Hepatocyte (in vitro differentiated cells): ENCODE measurements at regions not wholly inside any gene's neighbourhood (a gene's known extent, or its start where the extent isn't known, plus 50 kb on each side); places are given as distances from the start of the nearest gene placed in this dataset.

Experiments used
- DNase-seq: peaks from one replicate; pipeline ENCODE4 v3.0.0-alpha.2; 2016; ENCODE audit warnings: low spot score
- H2AFZ ChIP-seq: fragments of 200-600 bp; sonication (generic); 2 replicates; pipeline ENCODE4 v1.6.0; 2016; ENCODE audit warnings: antibody characterized with exemption, mild to moderate bottlenecking
- H3K27ac ChIP-seq: fragments of 200-600 bp; sonication (generic); 2 replicates; pipeline ENCODE4 v1.5.1; 2016; ENCODE audit warnings: mild to moderate bottlenecking
- H3K27me3 ChIP-seq: fragments of 200-600 bp; sonication (generic); 2 replicates; pipeline ENCODE4 v1.6.1; 2016
- H3K36me3 ChIP-seq: fragments of 200-600 bp; sonication (generic); replicated peaks from 2 replicates; pipeline ENCODE4 v1.5.1; 2016; ENCODE audit warnings: low read depth; ENCODE audit not compliant: insufficient read depth
- H3K4me1 ChIP-seq: fragments of 200-600 bp; sonication (generic); 2 replicates; pipeline ENCODE4 v1.5.1; 2016; ENCODE audit warnings: mild to moderate bottlenecking, moderate library complexity; ENCODE audit not compliant: insufficient read depth
- H3K4me2 ChIP-seq: fragments of 200-600 bp; sonication (generic); 2 replicates; pipeline ENCODE4 v1.6.0; 2016
- H3K4me3 ChIP-seq: fragments of 200-600 bp; sonication (generic); 2 replicates; pipeline ENCODE4 v1.5.1; 2016; ENCODE audit warnings: mild to moderate bottlenecking
- H3K79me2 ChIP-seq: fragments of 200-600 bp; sonication (generic); 2 replicates; pipeline ENCODE4 v1.6.0; 2017; ENCODE audit warnings: mild to moderate bottlenecking
- H3K9me2 ChIP-seq: fragments of 200-600 bp; sonication (generic); replicated peaks from 2 replicates; pipeline ENCODE4 v1.6.0; 2017; ENCODE audit warnings: mild to moderate bottlenecking; ENCODE audit not compliant: insufficient read depth
- H3K9me3 ChIP-seq: fragments of 200-600 bp; sonication (generic); 2 replicates; pipeline ENCODE4 v1.5.1; 2016; ENCODE audit warnings: low read depth, mild to moderate bottlenecking
- H4K20me1 ChIP-seq: fragments of 200-600 bp; sonication (generic); 2 replicates; pipeline ENCODE4 v1.6.0; 2016; ENCODE audit warnings: mild to moderate bottlenecking; ENCODE audit not compliant: insufficient read depth, poor library complexity, severe bottlenecking
- CTCF ChIP-seq: fragments of 200-600 bp; sonication (generic); IDR thresholded peaks from 2 replicates; pipeline ENCODE4 v1.5.1; 2016; ENCODE audit warnings: antibody characterized with exemption, mild to moderate bottlenecking; ENCODE audit not compliant: poor library complexity
- EZH2 ChIP-seq: fragments of 200-600 bp; sonication (generic); IDR thresholded peaks from 2 replicates; pipeline ENCODE4 v1.6.1; 2016; ENCODE audit warnings: antibody characterized with exemption, mild to moderate bottlenecking, borderline replicate concordance
- EZH2phosphoT487 ChIP-seq: fragments of 200-600 bp; sonication (generic); IDR thresholded peaks from one replicate; pipeline ENCODE4 v1.6.1; 2018; ENCODE audit warnings: antibody characterized with exemption, mild to moderate bottlenecking, low read depth, moderate library complexity; ENCODE audit not compliant: unreplicated experiment, severe bottlenecking
- WGBS: methylation state at CpG from one replicate; pipeline ENCODE4 v1.1.6; 2016; ENCODE audit warnings: low lambda C conversion rate; ENCODE audit errors: missing lambda C conversion rate; 5-methylcytosine and 5-hydroxymethylcytosine counted together

- no peaks in the 10 kb centered on the region for H4K20me1 ChIP-seq
- no peaks in the 10 kb centered on the region for H3K27me3 ChIP-seq
- no peak overlapping the region for H3K4me3 ChIP-seq
- TF ChIP-seq EZH2 (no peak), EZH2phosphoT487 (no peak), CTCF (no peak)
- no peaks in the 10 kb centered on the region for H3K4me1 ChIP-seq
- H3K27ac ChIP-seq, result no peak overlapping the region
- no peaks in the 10 kb centered on the region for H3K9me2 ChIP-seq
- no peak overlapping the region for H3K4me2 ChIP-seq
- no peak overlapping the region for H2AFZ ChIP-seq
- 83% methylated on average over 16 of the region's 33 CpGs for WGBS
- H3K9me3 ChIP-seq, result no peaks in the 10 kb centered on the region
- no peaks in the 10 kb centered on the region for H3K79me2 ChIP-seq
- no peak for DNase-seq
- H3K36me3 ChIP-seq, result no peaks in the 10 kb centered on the region
Measured at GRCh38 chr22:48640890-48641841, 1186.5 kb downstream of the BRD1 start.

GRCh38 chr22:48639896-48640748 lies 1187.6 kb downstream of the BRD1 start:
- no peak overlapping the region for H3K4me3 ChIP-seq
- H3K27ac ChIP-seq, result no peak overlapping the region
- H3K9me3 ChIP-seq, result no peaks in the 10 kb centered on the region
- no peaks in the 10 kb centered on the region for H3K36me3 ChIP-seq
- no peaks in the 10 kb centered on the region for H3K4me1 ChIP-seq
- no peak overlapping the region for H2AFZ ChIP-seq
- 83% methylated on average over 25 of the region's 26 CpGs for WGBS
- H3K79me2 ChIP-seq, result no peaks in the 10 kb centered on the region
- no peaks in the 10 kb centered on the region for H3K27me3 ChIP-seq
- H4K20me1 ChIP-seq, result no peaks in the 10 kb centered on the region
- DNase-seq, result no peak
- no peak overlapping the region for H3K4me2 ChIP-seq
- H3K9me2 ChIP-seq, result no peaks in the 10 kb centered on the region
- TF ChIP-seq EZH2phosphoT487, result no peak
- TF ChIP-seq CTCF, result no peak
- no peak for TF ChIP-seq EZH2

GRCh38 chr22:48639021-48639795 lies 1188.5 kb downstream of the BRD1 start:
- TF ChIP-seq EZH2phosphoT487 (no peak), EZH2 (no peak), CTCF (no peak)
- Histone ChIP-seq H3K4me3 (no peak overlapping the region), H3K9me3 (no peaks in the 10 kb centered on the region), H2AFZ (no peak overlapping the region), H3K27me3 (no peaks in the 10 kb centered on the region), H4K20me1 (no peaks in the 10 kb centered on the region), H3K4me2 (no peak overlapping the region), H3K9me2 (no peaks in the 10 kb centered on the region), H3K4me1 (no peaks in the 10 kb centered on the region), H3K36me3 (no peaks in the 10 kb centered on the region), H3K79me2 (no peaks in the 10 kb centered on the region), H3K27ac (no peak overlapping the region)
- DNase-seq, result no peak
- WGBS, result 96% methylated on average over 19 of the region's 19 CpGs
